ENCODE measurements at regions not wholly inside any gene's neighbourhood (a gene's known extent, or its start where the extent isn't known, plus 50 kb on each side); places are given as distances from the start of the nearest gene placed in this dataset.

DNA sequence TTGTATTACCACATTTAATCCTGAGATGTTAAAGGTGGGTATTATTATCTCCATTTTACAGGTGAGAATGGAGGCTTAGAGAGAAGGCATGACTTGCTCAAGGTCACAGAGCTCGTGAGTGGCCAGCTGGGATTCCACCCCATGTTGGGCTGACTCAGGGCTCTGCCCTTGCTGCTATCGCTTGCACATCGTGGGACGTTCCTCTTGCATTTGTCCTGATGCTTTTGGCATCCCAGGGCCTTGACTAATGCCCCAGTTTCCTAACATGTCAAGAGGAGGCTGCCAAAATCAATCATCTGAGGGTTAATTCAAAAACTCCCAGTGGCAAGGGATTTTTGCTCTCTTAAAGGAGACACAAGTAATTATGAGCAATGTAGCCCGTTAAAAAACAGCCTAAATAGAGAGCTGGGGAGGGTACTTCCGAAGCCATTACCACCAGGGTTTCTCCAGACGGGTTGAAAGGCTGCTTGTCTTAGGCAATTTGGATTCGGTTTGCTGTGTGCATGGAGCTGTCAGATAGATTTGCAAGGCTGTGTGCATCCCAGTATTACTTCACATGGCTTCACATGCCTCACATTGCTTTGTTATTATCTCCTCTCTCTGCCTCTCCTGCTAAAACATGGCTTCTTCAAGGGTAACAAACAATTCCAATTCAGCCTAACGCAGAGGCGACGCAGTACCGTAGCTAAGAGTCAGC, 347.4 kb downstream of the DRD1 start:
- TF ChIP-seq, protein P1, sequence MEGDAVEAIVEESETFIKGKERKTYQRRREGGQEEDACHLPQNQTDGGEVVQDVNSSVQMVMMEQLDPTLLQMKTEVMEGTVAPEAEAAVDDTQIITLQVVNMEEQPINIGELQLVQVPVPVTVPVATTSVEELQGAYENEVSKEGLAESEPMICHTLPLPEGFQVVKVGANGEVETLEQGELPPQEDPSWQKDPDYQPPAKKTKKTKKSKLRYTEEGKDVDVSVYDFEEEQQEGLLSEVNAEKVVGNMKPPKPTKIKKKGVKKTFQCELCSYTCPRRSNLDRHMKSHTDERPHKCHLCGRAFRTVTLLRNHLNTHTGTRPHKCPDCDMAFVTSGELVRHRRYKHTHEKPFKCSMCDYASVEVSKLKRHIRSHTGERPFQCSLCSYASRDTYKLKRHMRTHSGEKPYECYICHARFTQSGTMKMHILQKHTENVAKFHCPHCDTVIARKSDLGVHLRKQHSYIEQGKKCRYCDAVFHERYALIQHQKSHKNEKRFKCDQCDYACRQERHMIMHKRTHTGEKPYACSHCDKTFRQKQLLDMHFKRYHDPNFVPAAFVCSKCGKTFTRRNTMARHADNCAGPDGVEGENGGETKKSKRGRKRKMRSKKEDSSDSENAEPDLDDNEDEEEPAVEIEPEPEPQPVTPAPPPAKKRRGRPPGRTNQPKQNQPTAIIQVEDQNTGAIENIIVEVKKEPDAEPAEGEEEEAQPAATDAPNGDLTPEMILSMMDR (IDR thresholded peaks at IDR 0.05): no peak
- no peak for TF ChIP-seq POLR2A (IDR thresholded peaks at IDR 0.05)

Measured in lower leg skin (tissue), 3 donors.